ENCODE measurements at regions not wholly inside any gene's neighbourhood (a gene's known extent, or its start where the extent isn't known, plus 50 kb on each side); places are given as distances from the start of the nearest gene placed in this dataset.

DNA sequence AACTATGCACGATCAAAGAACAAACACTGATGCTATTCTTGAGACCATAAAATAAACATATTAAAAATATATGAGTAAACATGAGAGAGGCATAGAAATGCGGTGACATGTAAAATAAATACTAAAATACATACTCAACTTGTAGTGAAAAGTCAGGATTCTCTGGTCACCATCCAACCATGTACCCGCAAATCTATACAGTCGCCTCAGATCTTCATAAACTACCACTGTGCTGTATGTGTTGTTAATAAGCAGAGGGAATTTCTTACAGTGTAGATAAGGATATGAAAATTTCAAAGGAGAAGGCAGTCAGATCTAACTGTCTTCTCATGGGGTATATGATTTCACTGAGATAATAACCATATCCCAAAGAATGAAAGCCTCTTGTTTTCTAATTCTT is 67.8 kb upstream of the FAM47B start:
- DNase-seq (ENCODE audit: low spot score) = no peak

DNA sequence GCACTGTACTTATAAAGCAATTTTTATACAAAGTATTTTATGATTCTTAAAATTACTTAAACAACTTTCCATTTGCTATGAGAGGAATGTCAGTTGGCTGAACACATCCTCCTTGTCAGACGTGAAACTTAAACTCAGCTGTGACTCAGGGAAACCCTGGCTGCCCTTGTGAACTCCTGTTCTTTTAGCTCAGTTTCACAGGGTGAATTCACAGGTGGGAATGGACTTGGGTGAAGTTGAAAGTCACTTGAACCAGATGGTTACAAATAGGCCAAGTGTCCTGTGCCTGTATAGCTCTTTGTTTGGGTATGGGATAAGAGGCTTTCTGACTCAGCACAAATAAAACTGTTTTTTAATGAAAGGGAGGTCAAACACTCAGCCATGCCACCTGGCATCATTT is 67.4 kb upstream of the FAM47B start:
- DNase-seq (ENCODE audit: low spot score) = peak; percentile 7

GRCh38 chrX:34877436-34877835 is 65.2 kb upstream of the FAM47B start:
- DNase-seq (ENCODE audit: low spot score) = peak; percentile 4

GRCh38 chrX:34879346-34879745 is 63.2 kb upstream of the FAM47B start:
- no peak for DNase-seq (ENCODE audit: low spot score)

- no peak for DNase-seq (ENCODE audit: low spot score)
These were observed 62.7 kb upstream of the FAM47B start for GRCh38 chrX:34879886-34880285.

GRCh38 chrX:34880656-34881055 is 61.9 kb upstream of the FAM47B start:
- peak; percentile 9 for DNase-seq (ENCODE audit: low spot score)

GRCh38 chrX:34881671-34882070 is 60.9 kb upstream of the FAM47B start:
- no peak for DNase-seq (ENCODE audit: low spot score)

- peak; percentile 47 for DNase-seq (ENCODE audit: low spot score)
These were observed 57.8 kb upstream of the FAM47B start for GRCh38 chrX:34884817-34885216.

DNA sequence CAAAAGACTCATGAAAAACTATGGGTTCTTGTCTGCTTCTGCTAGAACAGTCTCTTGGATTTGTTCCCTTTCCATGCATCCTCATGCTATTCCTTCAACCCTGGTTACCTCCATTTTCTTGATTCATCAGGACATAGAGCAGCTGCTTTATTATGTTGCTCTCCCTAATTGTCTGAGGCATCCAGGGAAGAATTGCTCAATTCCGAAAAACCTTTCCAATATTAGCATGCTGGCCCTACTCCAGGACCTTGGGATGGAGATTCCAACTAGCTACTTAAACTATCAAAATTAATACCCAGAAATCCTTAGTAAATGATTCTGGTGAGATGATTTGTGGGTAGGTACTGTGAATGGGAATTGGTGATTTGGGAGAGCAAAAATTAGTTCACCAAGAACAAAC is 56.6 kb upstream of the FAM47B start:
- no peak for DNase-seq (ENCODE audit: low spot score)

GRCh38 chrX:34891391-34891790 is 51.2 kb upstream of the FAM47B start:
- DNase-seq (ENCODE audit: low spot score) = no peak
